ENCODE measurements at regions not wholly inside any gene's neighbourhood (a gene's known extent, or its start where the extent isn't known, plus 50 kb on each side); places are given as distances from the start of the nearest gene placed in this dataset.

- peaks cover 51% of the 10 kb centered on the region for H3K9me3 Mint-ChIP-seq
- H3K27ac Mint-ChIP-seq: no peak overlapping the region
- no peak overlapping the region for H3K4me3 Mint-ChIP-seq
- CTCF ChIA-PET: no interaction called here
- POLR2A ChIA-PET: no interaction called here
- peaks cover 27% of the 10 kb centered on the region for H3K4me1 Mint-ChIP-seq
- peaks cover 29% of the 10 kb centered on the region for H3K36me3 Mint-ChIP-seq
- no peak for DNase-seq (ENCODE audit: low spot score)
- peaks cover 17% of the 10 kb centered on the region for H3K27me3 Mint-ChIP-seq (ENCODE audit: low read depth)
- peak; percentile 10; the same call in 1 of the 2 replicates for ATAC-seq
- TF ChIP-seq ZNF532 (CRISPR knock-in tag; IDR thresholded peaks at IDR 0.05; ENCODE audit: borderline replicate concordance) (no peak), ELF4 (CRISPR knock-in tag; IDR thresholded peaks at IDR 0.05; ENCODE audit: low read depth) (no peak), ZNF425 (CRISPR knock-in tag; conservative IDR thresholded peaks at IDR 0.05) (no peak), TP53 (CRISPR knock-in tag; IDR thresholded peaks at IDR 0.05) (no peak), E2F4 (CRISPR knock-in tag; IDR thresholded peaks at IDR 0.05; ENCODE audit: borderline replicate concordance, low read depth) (no peak), ZBTB21 (CRISPR knock-in tag; IDR thresholded peaks at IDR 0.05; ENCODE audit: borderline replicate concordance) (no peak), ZMAT4 (CRISPR knock-in tag; IDR thresholded peaks at IDR 0.05) (no peak), HMGXB4 (CRISPR knock-in tag; IDR thresholded peaks at IDR 0.05) (no peak), GABPB1 (CRISPR knock-in tag; IDR thresholded peaks at IDR 0.05) (no peak), ZNF138 (CRISPR knock-in tag; conservative IDR thresholded peaks at IDR 0.05) (no peak)
Measured at GRCh38 chr11:112412383-112412782, 151.7 kb upstream of the PLET1 start.

GRCh38 chr11:112417339-112417738, 156.7 kb upstream of the PLET1 start:
- H3K4me1 Mint-ChIP-seq: peaks cover 15% of the 10 kb centered on the region
- DNase-seq (ENCODE audit: low spot score) (no peak), ATAC-seq (no peak)
- no peak overlapping the region for H3K27ac Mint-ChIP-seq
- peaks cover 30% of the 10 kb centered on the region for H3K9me3 Mint-ChIP-seq
- POLR2A ChIA-PET: interaction anchor here (0.5 kb wide), 1 partner anchor 1556 kb away, joined by 4 read pairs; no protein-coding TSS in a partner anchor
- 0 out of 2 replicates have a peak, but pooled peaks cover 1% of the 10 kb centered on the region for H3K27me3 Mint-ChIP-seq (ENCODE audit: low read depth)
- H3K36me3 Mint-ChIP-seq: peaks cover 19% of the 10 kb centered on the region
- no peak overlapping the region for H3K4me3 Mint-ChIP-seq
- CTCF ChIA-PET: no interaction called here
- TF ChIP-seq FOXJ3 (CRISPR knock-in tag; IDR thresholded peaks at IDR 0.05; ENCODE audit: borderline replicate concordance): no peak
- TF ChIP-seq E2F1 (CRISPR knock-in tag; IDR thresholded peaks at IDR 0.05): no peak
- TF ChIP-seq E2F5 (CRISPR knock-in tag; IDR thresholded peaks at IDR 0.05): no peak
- no peak for TF ChIP-seq GTF2I (CRISPR knock-in tag; conservative IDR thresholded peaks at IDR 0.05)
- TF ChIP-seq ZNF138 (CRISPR knock-in tag; conservative IDR thresholded peaks at IDR 0.05): no peak
- no peak for TF ChIP-seq GABPB1 (CRISPR knock-in tag; IDR thresholded peaks at IDR 0.05)
- TF ChIP-seq NR3C1 (CRISPR knock-in tag; conservative IDR thresholded peaks at IDR 0.05; ENCODE audit: low read depth): no peak
- TF ChIP-seq RORB (CRISPR knock-in tag; IDR thresholded peaks at IDR 0.05): no peak
- no peak for TF ChIP-seq E2F4 (CRISPR knock-in tag; IDR thresholded peaks at IDR 0.05; ENCODE audit: borderline replicate concordance, low read depth)
- no peak for TF ChIP-seq TP53 (CRISPR knock-in tag; IDR thresholded peaks at IDR 0.05)
- TF ChIP-seq ATF1 (CRISPR knock-in tag; IDR thresholded peaks at IDR 0.05): no peak
- TF ChIP-seq JUN (CRISPR knock-in tag; IDR thresholded peaks at IDR 0.05): no peak
- TF ChIP-seq ETV6 (CRISPR knock-in tag; IDR thresholded peaks at IDR 0.05): no peak
- no peak for TF ChIP-seq GRHL2 (CRISPR knock-in tag; IDR thresholded peaks at IDR 0.05; ENCODE audit: insufficient replicate concordance, severe bottlenecking)

Data from WTC11 (cell line).